AG09309 (cell line): ENCODE measurements at regions not wholly inside any gene's neighbourhood (a gene's known extent, or its start where the extent isn't known, plus 50 kb on each side); places are given as distances from the start of the nearest gene placed in this dataset.

Experiments used
- DNase-seq: peaks from one replicate; pipeline ENCODE4 v3.0.0-alpha.2; 2010; ENCODE audit warnings: low read depth
- H3K4me3 ChIP-seq: 2 replicates; pipeline ENCODE4 v1.5.1; 2011; ENCODE audit warnings: mild to moderate bottlenecking, low read depth, low read length, moderate library complexity; ENCODE audit not compliant: control insufficient read depth
- CTCF ChIP-seq: IDR thresholded peaks from 2 replicates; pipeline ENCODE4 v1.5.1; 2011; ENCODE audit warnings: mild to moderate bottlenecking, low read depth, low read length, inconsistent platforms; ENCODE audit not compliant: insufficient read depth, control insufficient read depth; ENCODE audit errors: missing control alignments

GRCh38 chr6:40251637-40252300 is 317.5 kb upstream of the MOCS1 start:
- TF ChIP-seq CTCF, result no peak
- no peak overlapping the region for H3K4me3 ChIP-seq
- DNase-seq, result no peak

- no peak overlapping the region for H3K4me3 ChIP-seq
- no peak for TF ChIP-seq CTCF
- no peak for DNase-seq
Measured at GRCh38 chr6:40249935-40250334, 315.7 kb upstream of the MOCS1 start.

GRCh38 chr6:40247516-40248115 is 313.4 kb upstream of the MOCS1 start:
- no peak overlapping the region for H3K4me3 ChIP-seq
- TF ChIP-seq CTCF, result no peak
- DNase-seq, result no peak

- no peak overlapping the region for H3K4me3 ChIP-seq
- no peak for DNase-seq
- TF ChIP-seq CTCF, result no peak
Measured at GRCh38 chr6:40244699-40245098, 310.4 kb upstream of the MOCS1 start.

- no peak for DNase-seq
- no peak overlapping the region for H3K4me3 ChIP-seq
- TF ChIP-seq CTCF, result no peak
Measured at GRCh38 chr6:40232698-40233097, 298.4 kb upstream of the MOCS1 start.

- TF ChIP-seq CTCF, result no peak
- DNase-seq, result no peak
- no peak overlapping the region for H3K4me3 ChIP-seq
Measured at GRCh38 chr6:40227735-40228134, 293.5 kb upstream of the MOCS1 start.
